ENCODE measurements at regions not wholly inside any gene's neighbourhood (a gene's known extent, or its start where the extent isn't known, plus 50 kb on each side); places are given as distances from the start of the nearest gene placed in this dataset.
A peak's percentile ranks its signal among the peaks of the same experiment; 100 is the strongest.

DNA sequence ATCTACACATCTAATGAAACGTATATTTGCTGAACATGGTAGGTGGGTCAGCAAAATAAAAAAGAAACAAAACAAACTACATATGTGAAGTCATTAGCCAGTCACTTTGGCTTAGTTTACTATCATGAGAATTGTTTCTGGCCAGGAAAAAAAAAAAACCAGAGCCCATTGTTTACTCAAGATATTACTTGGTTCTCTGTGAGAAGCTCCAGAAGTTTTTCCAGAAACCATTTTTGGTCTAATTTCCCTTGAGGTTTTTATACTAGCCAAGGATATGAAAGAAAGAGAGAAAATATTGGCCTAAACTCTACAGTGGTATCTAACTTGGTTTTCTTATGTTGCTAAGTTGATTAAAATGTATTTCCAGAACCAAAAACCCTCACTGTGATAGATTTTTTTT, 259.1 kb downstream of the PDHA2 start:
- DNase-seq, result no peak

DNA sequence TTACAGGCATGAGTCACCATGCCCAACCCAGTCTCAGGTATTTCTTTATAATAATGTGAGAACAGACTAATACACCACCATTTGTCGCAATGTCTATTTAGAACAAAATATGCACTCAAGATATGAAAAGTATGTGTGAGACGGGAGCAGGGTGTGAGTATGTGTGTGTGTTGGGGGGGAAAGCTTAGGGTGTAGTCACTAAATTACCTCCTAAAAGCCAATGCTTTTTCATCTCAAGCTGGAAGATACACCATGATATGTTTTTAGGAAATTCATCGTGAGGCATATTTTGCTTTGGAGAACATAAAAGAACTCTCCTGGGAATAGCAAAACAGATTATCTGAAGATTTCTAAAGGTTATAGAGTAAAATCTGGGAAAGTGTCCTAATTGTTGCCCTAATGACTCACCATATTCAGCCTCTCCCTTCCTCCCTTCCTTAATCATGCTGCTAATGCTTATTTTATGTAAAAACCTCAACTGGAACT, 262.7 kb downstream of the PDHA2 start:
- DNase-seq, result no peak

DNA sequence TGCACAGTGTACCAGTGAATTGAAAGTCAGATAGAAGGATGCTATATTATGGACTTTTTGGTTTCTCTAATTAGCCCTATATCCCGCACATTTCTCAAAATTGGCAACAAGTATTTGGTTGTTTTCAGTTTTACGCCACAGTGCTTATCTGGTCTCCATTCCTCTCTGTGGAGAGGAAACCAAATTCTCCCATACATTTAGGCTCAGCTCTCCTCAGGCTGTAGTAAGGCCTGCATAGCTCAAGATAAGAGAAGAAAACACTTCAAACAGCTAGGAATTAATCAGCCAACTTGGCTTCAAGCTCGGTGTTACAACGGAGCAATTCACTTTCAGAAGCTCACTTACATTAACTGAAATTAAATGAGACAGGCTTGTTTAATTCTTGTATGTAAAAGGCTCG, 263.2 kb downstream of the PDHA2 start:
- DNase-seq, result no peak

DNA sequence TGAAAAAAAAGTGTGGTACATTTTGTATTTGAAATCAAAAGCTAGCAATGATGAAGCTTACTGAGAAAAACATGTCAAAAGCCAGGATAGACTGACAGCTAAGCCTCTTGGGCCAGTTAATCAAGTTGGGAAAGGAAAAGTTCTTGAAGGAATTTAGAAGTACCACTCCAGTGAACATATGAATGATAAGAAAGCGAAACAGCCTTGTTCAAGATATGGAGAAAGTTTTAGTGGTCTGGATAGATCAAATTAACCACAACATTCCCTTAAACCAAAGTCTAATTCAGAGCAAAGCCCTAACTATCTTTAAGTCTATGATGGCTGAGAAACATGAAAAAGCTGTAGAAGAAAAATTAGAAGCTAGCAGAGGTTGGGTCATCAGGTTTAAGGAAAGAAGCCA, 268.3 kb downstream of the PDHA2 start:
- DNase-seq, result no peak

DNA sequence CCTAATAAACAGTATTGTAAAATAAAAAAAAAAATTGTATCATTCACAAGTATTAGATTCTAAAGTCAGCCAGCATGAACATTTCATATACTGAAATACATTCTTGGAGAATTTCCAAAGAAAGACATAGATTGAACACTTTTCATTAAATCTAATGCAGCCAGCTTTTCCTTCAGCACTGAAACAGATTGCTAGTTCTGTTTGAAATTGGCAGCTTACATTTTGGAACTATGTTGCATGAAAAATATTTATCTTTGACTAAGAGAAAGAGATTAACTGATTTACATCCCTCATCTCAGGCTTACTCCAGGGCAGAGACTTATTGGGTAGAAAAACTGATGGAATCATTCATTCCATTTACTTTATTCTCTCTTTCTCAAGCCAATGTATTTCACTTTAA, 272.7 kb downstream of the PDHA2 start:
- no peak for DNase-seq

DNA sequence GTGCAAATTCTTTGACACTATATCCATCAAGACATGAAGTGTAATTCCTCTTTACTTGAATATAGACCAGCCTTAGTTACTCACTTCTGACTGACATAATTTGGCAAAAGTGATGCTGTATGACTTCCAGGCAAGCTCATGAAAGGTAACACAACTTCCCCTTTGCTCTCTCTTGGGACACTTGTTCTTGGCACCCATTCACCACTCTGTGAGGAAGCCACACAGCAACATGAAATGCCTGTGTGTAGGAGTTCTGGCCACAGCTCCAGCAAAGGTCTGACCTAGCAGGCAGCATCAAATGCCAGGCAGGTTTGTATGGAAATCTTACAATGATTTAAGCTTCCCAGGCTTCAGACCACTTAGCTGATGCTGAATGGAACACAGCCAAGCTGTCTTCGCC, 280.3 kb downstream of the PDHA2 start:
- DNase-seq, result no peak

DNA sequence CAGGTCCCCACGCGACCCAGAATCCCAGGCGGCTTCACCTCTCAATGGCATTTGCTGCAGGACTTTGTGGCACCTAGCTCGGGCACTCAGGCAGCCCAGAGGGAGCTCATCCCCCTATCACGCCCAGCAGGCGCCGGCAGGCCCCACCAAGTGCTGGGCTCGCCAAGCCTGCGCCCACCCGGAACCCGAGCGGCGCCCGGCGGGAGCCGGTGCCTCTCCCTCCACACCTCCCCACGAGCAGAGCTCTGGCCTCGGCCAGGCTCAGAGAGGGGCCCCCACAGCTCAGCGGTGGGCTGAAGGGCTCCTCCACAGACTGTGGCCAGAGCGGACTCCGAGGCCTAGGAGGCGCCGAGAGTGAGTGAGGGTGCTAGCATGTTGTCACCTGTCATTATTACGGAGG, 286.3 kb downstream of the PDHA2 start:
- no peak for DNase-seq

DNA sequence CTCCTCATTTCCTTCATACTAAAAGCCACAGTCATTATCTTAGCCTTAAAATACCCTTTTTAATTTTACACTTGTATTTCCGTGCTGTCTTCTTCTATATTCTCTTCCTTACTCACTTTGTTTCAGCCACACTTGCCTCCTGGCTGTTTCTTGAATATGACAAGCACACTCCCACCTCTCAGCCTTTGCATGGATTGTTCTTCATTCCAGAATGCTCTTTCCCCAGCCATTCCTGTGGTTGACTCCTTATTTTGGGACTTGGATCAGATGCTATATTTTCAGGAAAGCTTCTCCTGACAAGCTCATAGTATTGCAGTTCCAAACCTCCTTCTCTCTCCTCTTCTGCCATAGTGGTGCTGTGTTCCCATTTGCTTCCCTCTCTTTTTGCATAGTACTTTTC, 291.3 kb downstream of the PDHA2 start:
- no peak for DNase-seq

DNA sequence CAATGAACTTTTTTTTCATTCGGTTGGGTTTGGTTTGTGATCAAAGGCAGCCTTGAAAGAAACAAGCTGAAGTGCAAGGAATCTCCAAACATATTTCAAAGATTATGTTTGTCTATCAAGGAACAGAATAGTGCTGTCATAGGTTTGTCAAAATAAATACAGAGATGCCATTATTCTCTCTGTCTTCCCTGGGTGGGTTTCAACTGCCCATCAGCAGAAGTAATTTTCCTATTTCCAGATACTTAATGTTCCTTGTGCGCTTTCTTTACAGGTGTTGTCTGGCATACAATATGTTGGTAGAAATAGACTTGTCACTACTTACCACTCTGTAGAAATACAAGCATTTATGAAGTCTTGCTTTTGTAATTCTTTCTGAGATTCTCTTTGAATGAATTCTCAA, 294.9 kb downstream of the PDHA2 start:
- no peak for DNase-seq

DNA sequence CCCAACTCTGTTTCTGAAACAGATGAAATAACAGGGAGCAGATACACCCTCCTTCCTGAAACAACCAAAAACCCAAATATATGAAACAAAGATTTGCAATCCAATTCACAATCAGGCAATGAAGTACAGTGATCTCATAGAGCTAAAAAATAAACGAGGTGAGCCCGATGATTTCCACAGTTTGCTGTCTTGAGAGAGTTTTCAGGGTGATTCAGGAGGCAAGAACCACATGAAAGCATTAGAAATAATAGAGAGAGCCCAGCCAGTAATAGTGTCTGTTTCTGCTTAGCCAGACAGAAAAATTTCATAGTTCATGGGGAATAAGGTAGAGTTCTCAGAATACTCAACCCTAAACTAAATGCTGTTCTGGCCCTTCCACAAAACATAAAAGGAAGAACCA, 296.2 kb downstream of the PDHA2 start:
- DNase-seq, result no peak

DNA sequence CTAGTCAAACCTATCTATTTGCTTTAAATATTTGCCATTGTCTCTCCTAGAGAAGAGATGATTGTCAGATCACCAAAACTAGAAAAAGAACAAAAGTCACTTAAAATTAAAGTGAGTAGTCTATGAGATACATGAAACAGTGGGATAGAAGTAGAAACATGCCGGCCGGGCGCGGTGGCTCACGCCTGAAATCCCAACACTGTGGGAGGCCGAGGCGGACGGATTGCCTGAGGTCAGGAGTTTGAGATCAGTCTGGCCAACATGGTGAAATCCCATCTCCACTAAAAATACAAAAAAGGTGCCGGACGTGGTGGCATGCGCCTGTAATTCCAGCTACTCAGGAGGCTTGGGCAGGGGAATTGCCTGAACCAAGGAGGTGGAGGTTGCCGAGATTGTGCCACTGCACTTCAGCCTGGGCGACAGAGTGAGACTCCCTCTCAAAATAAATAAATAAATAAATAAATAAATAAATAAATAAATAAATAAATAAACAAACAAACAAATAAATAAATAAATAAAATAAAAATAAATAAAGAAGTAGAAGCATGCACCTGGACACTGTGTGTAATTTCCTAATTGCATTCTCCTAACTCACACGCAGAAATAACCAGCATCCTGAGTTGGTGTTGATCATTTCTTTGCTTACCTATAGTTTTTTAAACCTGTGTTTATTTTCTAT, 299.5 kb downstream of the PDHA2 start:
- no peak for DNase-seq

DNA sequence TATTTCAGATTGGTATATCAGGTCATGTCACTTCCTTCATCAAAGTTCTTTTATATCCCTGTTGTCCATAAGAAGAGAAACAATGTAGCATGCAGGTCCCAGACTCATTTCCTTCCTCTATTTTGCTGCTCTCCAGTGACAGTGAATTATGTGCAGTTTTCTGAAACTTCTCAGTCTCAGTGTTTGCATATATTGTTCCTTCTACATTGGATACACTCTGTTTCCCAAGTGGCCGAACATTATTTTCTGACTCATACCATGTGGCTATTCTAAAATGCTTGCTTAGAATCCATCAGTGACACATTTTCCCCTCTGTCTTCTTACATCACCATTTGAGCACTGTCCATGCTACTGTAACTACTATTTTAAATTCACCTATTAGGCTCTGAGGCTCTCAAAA, 305.7 kb downstream of the PDHA2 start:
- DNase-seq, result no peak

DNA sequence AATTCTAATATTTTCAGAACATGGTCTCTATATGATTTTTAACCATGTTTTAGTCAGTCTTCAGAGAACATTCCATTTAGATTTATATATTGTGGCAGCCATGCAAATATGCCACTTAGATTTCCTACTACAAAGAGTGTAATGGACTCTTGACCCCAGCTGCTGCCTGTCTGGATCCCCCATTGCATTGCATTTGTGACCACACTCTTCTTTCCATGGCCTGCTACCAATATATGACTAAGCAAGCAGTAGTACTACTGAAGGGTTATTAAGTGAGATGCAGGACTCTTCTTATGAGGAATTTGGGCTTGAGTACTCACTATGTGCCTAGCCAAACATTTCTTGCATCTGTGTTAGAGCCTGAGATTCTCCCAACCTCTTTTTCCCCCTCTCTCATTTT, 306.8 kb downstream of the PDHA2 start:
- no peak for DNase-seq

DNA sequence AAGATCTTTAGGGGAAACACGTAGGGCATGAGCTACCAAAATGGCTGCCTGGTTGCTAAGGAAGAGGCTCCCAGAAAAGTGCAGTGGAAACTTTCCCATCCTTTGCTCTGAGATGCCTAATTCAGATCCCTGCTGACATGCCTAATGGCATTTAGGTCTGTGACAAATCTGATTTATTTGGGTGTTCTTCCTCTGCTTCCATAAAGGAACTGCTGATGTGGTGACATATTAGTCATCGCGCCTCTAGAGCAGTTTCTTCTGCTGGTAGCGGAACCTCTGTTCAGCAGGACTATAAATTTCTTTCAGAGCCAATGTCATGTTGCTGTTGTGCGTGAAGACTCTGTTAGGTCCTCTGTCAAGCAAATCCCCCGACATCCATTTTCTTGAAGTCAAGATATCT, 310.0 kb downstream of the PDHA2 start:
- DNase-seq, result no peak

DNA sequence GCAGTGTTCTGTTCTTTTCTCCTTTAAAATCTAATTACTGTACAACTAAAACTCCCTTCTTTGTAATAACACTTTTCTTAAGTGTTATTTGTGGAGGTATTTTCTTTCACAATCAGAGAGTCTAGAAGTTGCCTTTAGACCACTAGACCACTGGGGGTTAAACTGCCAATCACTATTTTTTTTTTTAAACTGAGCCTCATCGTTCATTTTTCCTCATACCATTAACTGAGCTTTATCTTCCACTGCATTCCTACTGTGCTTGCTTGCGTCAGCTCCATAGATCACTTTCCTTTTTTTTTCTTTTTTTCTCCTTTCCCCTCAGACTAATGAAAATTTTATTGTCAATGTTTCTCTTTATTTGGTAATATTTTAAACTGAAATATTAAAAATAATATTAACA, 310.6 kb downstream of the PDHA2 start:
- no peak for DNase-seq

DNA sequence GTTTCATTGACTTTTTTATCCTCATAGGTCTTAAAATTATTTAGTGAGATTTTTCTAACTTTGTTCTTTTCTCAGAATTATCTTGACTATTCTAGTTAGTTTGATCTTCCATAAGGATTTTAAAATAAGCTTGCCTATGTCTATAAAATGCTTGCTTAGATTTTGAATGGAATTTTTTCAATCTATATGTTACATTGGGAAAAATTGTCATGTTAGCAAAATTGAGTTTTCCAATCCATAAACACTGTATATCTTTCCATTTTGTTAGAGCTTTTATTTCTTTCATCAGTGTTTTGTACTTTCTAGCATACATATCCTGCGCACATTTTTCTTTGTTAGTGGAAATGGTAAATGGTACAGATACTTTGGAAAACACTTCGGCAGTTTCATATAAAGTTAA, 312.9 kb downstream of the PDHA2 start:
- DNase-seq, result no peak

DNA sequence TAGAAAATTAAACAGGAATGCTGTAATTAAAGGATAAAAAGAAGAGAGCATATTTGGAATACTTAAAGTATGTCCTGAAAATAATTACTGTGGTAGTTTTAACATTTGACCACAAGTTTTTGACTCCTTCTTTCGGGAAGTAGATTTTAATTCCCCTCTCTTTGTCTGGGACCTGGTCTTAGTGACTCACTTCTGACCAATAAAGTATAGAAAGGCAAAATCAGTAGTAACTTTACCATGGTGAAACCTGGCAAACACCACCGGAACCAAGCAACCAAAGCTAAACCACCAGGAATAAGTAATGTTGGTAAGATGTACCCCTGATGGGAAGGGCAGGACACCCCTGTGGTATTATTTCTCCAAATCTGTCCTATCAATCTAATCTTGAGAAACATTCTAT, 314.8 kb downstream of the PDHA2 start:
- DNase-seq, result no peak

DNA sequence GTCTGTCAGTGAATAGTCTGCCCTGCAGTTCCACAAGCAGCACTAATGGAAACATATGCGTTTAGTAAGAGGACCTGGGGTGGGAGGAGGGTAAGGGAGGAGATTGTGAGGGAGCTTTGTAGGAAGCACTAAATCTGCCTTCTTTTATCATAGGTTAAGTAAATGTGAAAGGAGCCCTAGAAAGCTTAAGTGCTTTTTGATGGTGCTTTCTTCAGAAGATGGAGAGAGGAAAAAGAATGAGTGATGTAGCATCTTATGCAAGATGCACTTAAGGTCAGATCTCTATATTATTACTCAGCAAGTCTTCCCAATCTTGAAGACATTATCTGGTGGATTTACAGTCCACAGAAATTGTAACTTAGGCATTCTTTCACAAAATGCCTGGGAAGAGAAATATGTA, 322.7 kb downstream of the PDHA2 start:
- no peak for DNase-seq

DNA sequence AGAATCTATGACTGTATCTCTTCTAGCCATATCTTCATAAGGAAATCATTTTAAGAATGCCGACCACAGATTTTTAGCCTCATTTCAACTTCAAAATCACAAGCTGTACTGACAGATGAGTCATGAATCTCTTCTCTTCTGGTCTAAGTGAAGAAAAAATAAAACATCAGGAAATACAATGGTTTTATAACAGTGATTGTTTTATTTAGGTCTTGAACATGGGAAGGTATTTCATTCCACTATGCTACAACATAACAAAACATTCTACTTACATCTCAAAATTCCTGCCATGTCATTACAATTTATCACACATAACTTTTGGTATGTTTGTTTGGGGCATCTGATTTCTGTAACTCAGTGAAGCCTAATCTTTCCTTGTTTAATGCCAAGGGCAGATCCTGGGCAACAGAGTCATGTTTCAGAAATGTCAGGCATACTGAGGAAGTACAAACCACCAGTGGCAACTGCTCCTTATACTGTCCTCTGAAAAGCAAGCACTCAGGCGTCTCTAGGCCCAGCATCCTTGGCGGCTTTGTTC, 325.0 kb downstream of the PDHA2 start:
- no peak for DNase-seq

DNA sequence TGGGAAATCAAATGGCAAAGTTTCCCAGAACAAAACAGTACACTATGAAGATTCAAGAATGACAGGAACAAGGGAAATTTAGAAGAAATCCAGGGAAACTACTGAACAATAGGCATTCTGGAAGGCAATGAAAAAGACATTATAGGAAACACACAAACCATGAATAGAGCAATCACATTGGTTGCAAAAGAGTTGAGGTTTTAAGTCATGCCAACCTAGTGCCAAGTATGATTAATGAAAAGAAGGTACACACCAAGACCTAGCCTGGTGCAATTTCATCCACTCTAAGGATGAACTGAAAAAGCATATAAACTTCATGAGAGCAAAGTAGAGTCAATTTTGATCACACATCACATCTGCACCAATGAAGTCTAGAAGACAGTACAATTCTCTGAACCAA, 326.9 kb downstream of the PDHA2 start:
- no peak for DNase-seq

DNA sequence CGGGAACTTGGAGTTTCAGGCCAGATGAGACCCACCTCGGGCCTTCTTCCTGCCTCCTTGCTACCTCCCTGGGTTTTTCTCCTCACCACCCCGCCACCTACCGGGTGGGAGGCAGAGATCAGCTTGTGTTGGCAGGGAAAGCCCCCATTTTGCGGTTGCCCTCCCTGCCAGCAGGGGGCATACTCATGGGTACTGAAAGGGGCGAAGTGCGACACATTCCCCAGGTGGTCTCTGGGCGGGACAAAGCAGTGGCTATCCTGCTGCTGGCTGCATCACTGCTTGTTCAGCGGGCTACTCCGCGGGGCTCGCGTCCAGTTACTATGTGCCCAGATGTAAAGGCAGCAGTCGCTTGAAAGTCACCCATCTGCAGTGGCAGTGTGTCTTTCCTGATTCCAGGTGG, 330.3 kb downstream of the PDHA2 start:
- DNase-seq, result no peak

DNA sequence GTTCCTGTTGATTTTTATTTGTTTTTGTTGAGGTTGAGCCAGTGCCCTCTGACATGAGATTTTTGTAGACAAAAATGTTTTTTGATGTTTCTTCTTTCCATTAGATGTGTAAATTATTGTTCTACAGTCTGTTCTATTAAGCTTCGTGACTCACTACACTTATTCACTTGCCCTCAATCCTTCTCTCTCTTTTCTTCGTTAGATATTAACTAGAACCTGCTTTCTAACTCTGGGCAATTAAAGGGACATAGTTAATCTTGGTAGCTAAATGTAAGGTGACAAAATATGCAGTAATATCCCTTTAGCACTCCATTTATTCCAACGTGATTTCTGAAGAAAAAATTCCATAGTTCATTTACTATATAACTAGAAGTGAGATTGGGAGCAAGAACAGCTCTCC, 333.9 kb downstream of the PDHA2 start:
- DNase-seq, result no peak

DNA sequence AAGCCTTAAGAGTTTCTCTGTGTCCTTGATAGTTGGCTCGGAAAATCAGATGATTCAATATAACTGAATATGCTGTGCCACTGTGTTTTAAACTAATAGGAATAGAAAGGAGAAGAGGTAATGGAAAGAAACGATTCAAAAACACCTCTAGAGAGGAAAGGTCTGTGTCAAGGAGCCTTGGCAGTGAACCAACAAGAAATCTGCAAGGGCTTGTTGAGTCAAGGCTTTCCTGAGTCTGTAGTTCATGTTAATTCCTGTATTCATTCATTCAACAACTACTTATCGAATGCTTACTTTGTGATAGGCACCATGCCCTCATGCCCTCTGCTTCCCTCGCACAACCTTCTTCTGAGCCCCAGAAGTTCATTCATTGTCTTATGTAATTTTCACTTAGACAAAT, 336.0 kb downstream of the PDHA2 start:
- DNase-seq, result no peak

DNA sequence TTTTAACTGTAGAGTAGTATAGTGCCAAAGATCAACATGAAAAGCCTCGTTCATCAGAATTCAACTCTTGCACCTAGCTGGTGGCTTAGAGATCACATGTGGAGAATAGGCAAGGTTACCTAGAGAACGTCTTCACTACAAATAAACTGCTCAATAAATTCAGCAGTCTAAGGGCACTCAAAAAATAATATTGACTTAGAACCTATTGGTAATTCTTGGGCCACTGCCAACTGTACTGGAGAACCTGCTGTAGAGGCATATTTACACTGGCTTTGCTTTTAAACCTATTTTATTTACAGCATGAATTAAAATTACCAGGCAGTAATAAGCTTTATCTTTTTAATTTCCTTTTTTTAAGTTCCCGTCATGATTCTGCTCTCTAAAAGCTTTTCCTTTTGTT, 343.7 kb downstream of the PDHA2 start:
- DNase-seq, result peak in 2 of 3 experiments; percentile 2 to 74

DNA sequence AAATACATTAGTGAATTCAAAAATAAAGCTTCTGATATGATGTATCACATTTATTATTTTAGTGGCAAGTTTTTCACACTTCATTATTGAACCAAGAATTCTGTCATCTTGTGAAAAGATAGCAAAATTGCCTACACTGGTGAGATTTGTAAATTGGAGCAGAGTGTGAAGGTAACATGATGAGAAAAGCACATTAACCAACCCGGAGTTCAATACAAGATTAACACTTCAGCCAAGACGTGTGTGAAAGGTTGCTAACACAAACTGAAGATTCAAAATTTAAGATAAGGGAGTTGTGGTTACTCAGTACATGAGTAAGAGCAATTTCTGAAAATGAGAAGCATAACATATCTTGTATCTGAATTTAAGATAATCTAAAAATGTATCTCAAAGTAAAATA, 346.7 kb downstream of the PDHA2 start:
- no peak for DNase-seq

All from NCI-H1417 (cell line).